ENCODE measurements at regions not wholly inside any gene's neighbourhood (a gene's known extent, or its start where the extent isn't known, plus 50 kb on each side); places are given as distances from the start of the nearest gene placed in this dataset.

DNA sequence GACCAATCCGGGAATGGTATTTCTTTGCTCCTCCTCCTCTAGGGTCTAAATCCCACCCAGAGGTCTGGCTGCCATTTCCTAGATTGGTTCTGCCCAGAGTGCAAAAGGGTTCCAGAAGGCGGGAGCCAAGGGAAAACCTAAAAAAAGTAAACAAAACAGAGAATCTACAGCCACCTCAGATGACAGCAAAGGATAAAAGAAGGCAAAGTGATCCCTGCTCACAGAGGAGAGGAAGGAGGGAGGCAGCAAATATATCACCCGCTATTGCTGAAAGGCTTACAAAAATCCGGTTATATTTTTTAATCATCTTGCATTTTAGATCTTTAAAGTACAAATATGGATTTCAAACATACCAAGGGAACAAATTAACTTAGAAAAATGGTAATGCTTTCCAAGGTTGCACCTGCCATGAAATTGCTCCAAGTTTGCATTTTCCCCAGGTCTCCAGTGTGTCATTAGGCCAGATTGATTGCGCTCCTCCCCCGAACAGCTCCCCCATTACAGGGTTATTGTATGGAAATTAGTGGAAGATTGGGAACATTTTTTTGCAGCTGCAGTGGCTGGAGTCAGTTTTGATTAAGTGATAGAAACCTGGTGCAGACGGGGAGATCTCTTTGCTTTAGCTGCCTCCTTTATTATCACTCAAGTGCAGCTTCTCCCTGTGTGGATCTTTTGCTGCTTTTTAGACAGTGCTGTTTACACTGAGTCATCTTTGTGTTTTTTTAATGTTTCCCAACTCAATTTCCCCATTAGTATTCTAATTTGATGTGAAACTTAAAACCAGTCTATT is 280.5 kb upstream of the CAMK1G start:
- intact Hi-C loops (cut with DNase I): no loop called here
- Histone ChIP-seq H3K4me3 (no peak overlapping the region), H3K9me3 (no peaks in the 10 kb centered on the region), H3K4me1 (no peaks in the 10 kb centered on the region), H3K27me3 (peaks cover 0 to 55% (median 18%) of the 10 kb centered on the region in 7 donors), H3K36me3 (no peaks in the 10 kb centered on the region), H3K27ac (no peak overlapping the region)
- ATAC-seq (no peak), DNase-seq (no peak)
- TF ChIP-seq, protein P1, sequence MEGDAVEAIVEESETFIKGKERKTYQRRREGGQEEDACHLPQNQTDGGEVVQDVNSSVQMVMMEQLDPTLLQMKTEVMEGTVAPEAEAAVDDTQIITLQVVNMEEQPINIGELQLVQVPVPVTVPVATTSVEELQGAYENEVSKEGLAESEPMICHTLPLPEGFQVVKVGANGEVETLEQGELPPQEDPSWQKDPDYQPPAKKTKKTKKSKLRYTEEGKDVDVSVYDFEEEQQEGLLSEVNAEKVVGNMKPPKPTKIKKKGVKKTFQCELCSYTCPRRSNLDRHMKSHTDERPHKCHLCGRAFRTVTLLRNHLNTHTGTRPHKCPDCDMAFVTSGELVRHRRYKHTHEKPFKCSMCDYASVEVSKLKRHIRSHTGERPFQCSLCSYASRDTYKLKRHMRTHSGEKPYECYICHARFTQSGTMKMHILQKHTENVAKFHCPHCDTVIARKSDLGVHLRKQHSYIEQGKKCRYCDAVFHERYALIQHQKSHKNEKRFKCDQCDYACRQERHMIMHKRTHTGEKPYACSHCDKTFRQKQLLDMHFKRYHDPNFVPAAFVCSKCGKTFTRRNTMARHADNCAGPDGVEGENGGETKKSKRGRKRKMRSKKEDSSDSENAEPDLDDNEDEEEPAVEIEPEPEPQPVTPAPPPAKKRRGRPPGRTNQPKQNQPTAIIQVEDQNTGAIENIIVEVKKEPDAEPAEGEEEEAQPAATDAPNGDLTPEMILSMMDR (IDR thresholded peaks at IDR 0.05): no peak
- WGBS, 2 donors: 84% methylated on average over 7 of the region's 7 CpGs

DNA sequence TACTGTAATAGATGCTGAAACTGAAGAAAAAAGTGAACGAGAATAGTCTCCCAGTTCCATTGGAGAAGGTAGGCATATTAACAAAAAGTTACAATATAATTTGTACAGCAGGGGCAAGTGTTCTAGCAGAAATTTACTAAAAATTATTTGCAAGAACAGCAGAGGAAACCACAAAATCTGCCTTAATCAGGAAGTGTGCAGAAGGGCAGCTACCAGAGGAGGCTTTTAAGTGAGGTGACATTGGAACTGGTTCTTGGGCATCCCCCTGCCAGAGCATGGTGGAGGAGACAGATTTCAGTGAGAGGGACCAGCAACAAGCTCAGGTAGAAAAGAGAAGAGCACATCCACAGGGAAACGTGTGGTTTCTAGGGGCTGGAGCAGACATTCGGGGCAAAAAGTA is 279.3 kb upstream of the CAMK1G start:
- Histone ChIP-seq H3K9me3 (no peaks in the 10 kb centered on the region), H3K4me1 (no peaks in the 10 kb centered on the region), H3K36me3 (no peaks in the 10 kb centered on the region), H3K27me3 (peaks cover 0 to 60% (median 26%) of the 10 kb centered on the region in 7 donors), H3K27ac (no peak overlapping the region), H3K4me3 (no peak overlapping the region)
- TF ChIP-seq, protein P1 (IDR thresholded peaks at IDR 0.05): no peak
- ATAC-seq (no peak), DNase-seq (no peak)
- intact Hi-C loops (cut with DNase I): no loop called here
- WGBS, 2 donors: 76 to 80% methylated on average over 3 of the region's 3 CpGs

DNA sequence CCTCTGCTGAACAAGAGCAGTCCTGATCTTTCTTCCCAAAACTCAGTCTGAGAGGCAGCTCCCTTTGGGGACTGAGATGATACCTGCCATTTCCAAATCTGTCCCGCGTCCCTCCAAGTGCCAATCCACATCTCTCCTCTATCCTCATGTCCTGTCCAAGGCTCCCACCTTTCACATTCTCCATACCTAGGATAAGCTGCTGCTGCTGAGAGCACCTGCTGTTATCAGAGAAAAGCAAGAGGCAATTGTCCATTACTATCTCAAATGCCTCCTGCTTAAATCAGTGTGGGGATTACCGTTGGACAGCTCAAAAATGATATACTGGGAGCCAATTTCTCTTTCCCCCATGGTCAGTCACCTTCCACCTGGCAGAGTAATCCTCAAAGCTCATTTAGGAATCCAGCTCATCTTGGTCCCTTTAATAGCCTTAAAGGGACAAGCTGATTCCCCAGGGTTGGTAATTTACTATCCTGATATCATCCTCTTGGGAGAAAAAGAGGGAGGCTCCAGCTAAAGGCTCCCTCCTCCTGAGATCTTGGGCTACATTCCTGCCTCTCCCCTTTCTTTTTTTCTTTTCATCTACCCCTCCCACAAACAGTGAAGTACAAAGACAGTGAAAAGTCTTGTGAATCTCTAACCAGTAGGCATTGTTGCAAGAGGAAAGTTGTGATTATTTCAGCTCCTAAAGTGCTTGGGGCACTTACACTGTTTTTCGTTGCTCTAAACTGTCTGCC is 278.1 kb upstream of the CAMK1G start:
- ATAC-seq (no peak), DNase-seq (no peak)
- H3K27me3 ChIP-seq: peaks cover 0 to 60% (median 26%) of the 10 kb centered on the region in 7 donors
- TF ChIP-seq, protein P1 (IDR thresholded peaks at IDR 0.05): no peak
- no peaks in the 10 kb centered on the region for H3K36me3 ChIP-seq
- intact Hi-C loops (cut with DNase I): no loop called here
- no peak overlapping the region for H3K27ac ChIP-seq
- H3K4me1 ChIP-seq: no peaks in the 10 kb centered on the region
- H3K4me3 ChIP-seq: no peak overlapping the region
- WGBS, 2 donors: 65 to 66% methylated on average over 4 of the region's 4 CpGs
- H3K9me3 ChIP-seq: no peaks in the 10 kb centered on the region

DNA sequence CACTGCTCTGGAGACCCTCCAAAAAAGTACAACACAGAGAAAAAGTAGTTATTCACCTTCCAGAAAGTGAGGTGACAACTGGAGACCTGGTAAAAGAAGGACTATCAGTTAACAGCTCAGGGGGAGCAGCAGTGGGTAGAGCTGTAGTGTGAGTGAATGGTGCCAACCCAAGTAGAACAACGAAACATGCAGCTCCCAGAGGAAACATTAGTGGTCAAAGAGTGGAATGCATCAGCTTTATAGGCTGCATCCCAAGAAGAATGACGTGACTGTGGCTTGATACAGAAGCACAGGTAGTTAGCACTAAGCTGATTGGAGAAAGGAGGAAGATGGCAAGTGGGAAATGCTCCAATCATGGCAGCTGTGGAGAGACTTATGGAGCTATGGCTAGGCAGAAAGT is 275.7 kb upstream of the CAMK1G start:
- no peaks in the 10 kb centered on the region for H3K9me3 ChIP-seq
- ATAC-seq: no peak
- H3K4me3 ChIP-seq: no peak overlapping the region
- no peak overlapping the region for H3K27ac ChIP-seq
- no peaks in the 10 kb centered on the region for H3K4me1 ChIP-seq
- no peak for DNase-seq
- WGBS, 2 donors: 77 to 82% methylated on average over 2 of the region's 2 CpGs
- intact Hi-C loops (cut with DNase I): no loop called here
- H3K27me3 ChIP-seq: peaks cover 0 to 49% (median 26%) of the 10 kb centered on the region in 7 donors
- H3K36me3 ChIP-seq: no peaks in the 10 kb centered on the region
- TF ChIP-seq, protein P1 (IDR thresholded peaks at IDR 0.05): no peak

Measured in heart right ventricle (tissue), 16 donors.